BE2C (cell line): ENCODE measurements at regions not wholly inside any gene's neighbourhood (a gene's known extent, or its start where the extent isn't known, plus 50 kb on each side); places are given as distances from the start of the nearest gene placed in this dataset.

ENCODE experiments used
- DNase-seq: peaks from one replicate; pipeline ENCODE4 v3.0.0-alpha.2; 2020
- H3K27me3 ChIP-seq: fragments of 250-450 bp; sonication (Bioruptor Pico); 2 replicates; pipeline ENCODE4 v1.5.1; 2020; ENCODE audit warnings: mild to moderate bottlenecking
- H3K36me3 ChIP-seq: fragments of 250-450 bp; sonication (Bioruptor Pico); 2 replicates; pipeline ENCODE4 v1.5.1; 2020; ENCODE audit warnings: mild to moderate bottlenecking
- H3K4me1 ChIP-seq: fragments of 250-450 bp; sonication (Bioruptor Pico); 2 replicates; pipeline ENCODE4 v1.5.1; 2020
- H3K4me3 ChIP-seq: 2 replicates; pipeline ENCODE4 v1.5.1; 2011; ENCODE audit warnings: low read depth, low read length
- H3K9me3 ChIP-seq: fragments of 250-450 bp; sonication (Bioruptor Pico); 2 replicates; pipeline ENCODE4 v1.5.1; 2020
- CTCF ChIP-seq: IDR thresholded peaks from 2 replicates; pipeline ENCODE4 v1.5.1; 2012; ENCODE audit warnings: mild to moderate bottlenecking, low read depth, low read length

GRCh38 chrX:26908218-26908617 is 554.9 kb downstream of the PPP4R3C start:
- no peaks in the 10 kb centered on the region for H3K27me3 ChIP-seq
- no peak for DNase-seq

GRCh38 chrX:26889574-26889973 is 573.6 kb downstream of the PPP4R3C start:
- Histone ChIP-seq H3K36me3 (no peaks in the 10 kb centered on the region), H3K27me3 (no peaks in the 10 kb centered on the region), H3K4me1 (no peaks in the 10 kb centered on the region), H3K4me3 (no peak overlapping the region), H3K9me3 (no peaks in the 10 kb centered on the region)
- TF ChIP-seq CTCF: no peak
- DNase-seq: no peak

More at GRCh38 chrX:26908218-26908617, 554.9 kb downstream of the PPP4R3C start:
- H3K4me3 ChIP-seq: no peak overlapping the region
- no peaks in the 10 kb centered on the region for H3K9me3 ChIP-seq
- no peak for TF ChIP-seq CTCF
- H3K36me3 ChIP-seq: no peaks in the 10 kb centered on the region
- H3K4me1 ChIP-seq: no peaks in the 10 kb centered on the region

- no peak overlapping the region for H3K4me3 ChIP-seq
- H3K36me3 ChIP-seq: no peaks in the 10 kb centered on the region
- H3K27me3 ChIP-seq: no peaks in the 10 kb centered on the region
- no peaks in the 10 kb centered on the region for H3K4me1 ChIP-seq
- TF ChIP-seq CTCF: no peak
- no peak for DNase-seq
- no peaks in the 10 kb centered on the region for H3K9me3 ChIP-seq
Measured at GRCh38 chrX:26873736-26874135, 589.4 kb downstream of the PPP4R3C start.

GRCh38 chrX:26871967-26872366 is 591.2 kb downstream of the PPP4R3C start:
- Histone ChIP-seq H3K4me1 (no peaks in the 10 kb centered on the region), H3K4me3 (no peak overlapping the region), H3K9me3 (no peaks in the 10 kb centered on the region), H3K36me3 (no peaks in the 10 kb centered on the region), H3K27me3 (no peaks in the 10 kb centered on the region)
- DNase-seq: no peak
- TF ChIP-seq CTCF: no peak

- Histone ChIP-seq H3K9me3 (no peaks in the 10 kb centered on the region), H3K36me3 (no peaks in the 10 kb centered on the region), H3K27me3 (no peaks in the 10 kb centered on the region), H3K4me3 (no peak overlapping the region), H3K4me1 (no peaks in the 10 kb centered on the region)
- no peak for DNase-seq
- no peak for TF ChIP-seq CTCF
Measured at GRCh38 chrX:26851981-26852380, 611.2 kb downstream of the PPP4R3C start.

- DNase-seq: no peak
- no peaks in the 10 kb centered on the region for H3K4me1 ChIP-seq
- H3K4me3 ChIP-seq: no peak overlapping the region
- H3K36me3 ChIP-seq: no peaks in the 10 kb centered on the region
- TF ChIP-seq CTCF: no peak
- H3K9me3 ChIP-seq: no peaks in the 10 kb centered on the region
- no peaks in the 10 kb centered on the region for H3K27me3 ChIP-seq
Measured at GRCh38 chrX:26848511-26848910, 614.6 kb downstream of the PPP4R3C start.
